Esophagus squamous epithelium (tissue), 4 donors: ENCODE measurements at regions not wholly inside any gene's neighbourhood (a gene's known extent, or its start where the extent isn't known, plus 50 kb on each side); places are given as distances from the start of the nearest gene placed in this dataset.

ENCODE experiments used
- CTCF ChIP-seq, 6 experiments: fragments of 450-650 bp in 4 of 6; fragments of 200-600 bp in 2 of 6; sonication (generic) in 2 of 6; IDR thresholded peaks; one replicate each; pipeline ENCODE4 v1.5.1; 2016 to 2019; ENCODE audit warnings: antibody characterized with exemption in 6 of 6, mild to moderate bottlenecking in 4 of 6, moderate library complexity in 4 of 6
- POLR2A ChIP-seq, 4 donors: fragments of 450-650 bp; IDR thresholded peaks; one replicate each; pipeline ENCODE4 v1.6.1; 2017; ENCODE audit warnings: antibody characterized with exemption in 4 of 4, mild to moderate bottlenecking in 4 of 4, moderate library complexity in 3 of 4

DNA sequence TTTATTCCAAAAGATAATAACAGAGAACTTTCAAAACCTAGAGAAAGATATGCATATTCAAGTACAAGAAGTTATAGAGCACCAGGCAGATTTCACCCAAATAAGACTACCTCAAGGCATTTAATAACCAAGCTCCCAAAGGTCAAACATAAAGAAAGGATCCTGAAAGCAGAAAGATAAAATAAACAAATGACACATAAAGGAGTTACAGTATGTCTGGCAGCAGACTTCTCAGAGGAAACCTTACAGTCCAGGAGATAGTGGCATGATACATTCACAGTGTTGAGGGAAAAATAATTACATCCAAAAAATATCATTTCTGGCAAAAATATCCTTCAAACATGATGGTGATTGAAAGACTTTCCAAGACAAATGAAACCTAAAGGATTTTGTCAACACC lies 185.8 kb upstream of the POU1F1 start:
- TF ChIP-seq POLR2A (IDR thresholded peaks at IDR 0.05) (no peak), CTCF (IDR thresholded peaks at IDR 0.05) (no peak)
